ENCODE measurements at regions not wholly inside any gene's neighbourhood (a gene's known extent, or its start where the extent isn't known, plus 50 kb on each side); places are given as distances from the start of the nearest gene placed in this dataset.

- Histone ChIP-seq H3K36me3 (no peaks in the 10 kb centered on the region), H3K27me3 (peaks cover 0 to 37% of the 10 kb centered on the region in 2 donors), H3K4me3 (no peak overlapping the region), H3K9me3 (no peaks in the 10 kb centered on the region), H3K27ac (no peak overlapping the region), H3K4me1 (no peaks in the 10 kb centered on the region)
- DNase-seq (peak in 1 of 4 donors; percentile 73), ATAC-seq (no peak)
- intact Hi-C loops (cut with DNase I), result no loop called here
- TF ChIP-seq, protein P1, sequence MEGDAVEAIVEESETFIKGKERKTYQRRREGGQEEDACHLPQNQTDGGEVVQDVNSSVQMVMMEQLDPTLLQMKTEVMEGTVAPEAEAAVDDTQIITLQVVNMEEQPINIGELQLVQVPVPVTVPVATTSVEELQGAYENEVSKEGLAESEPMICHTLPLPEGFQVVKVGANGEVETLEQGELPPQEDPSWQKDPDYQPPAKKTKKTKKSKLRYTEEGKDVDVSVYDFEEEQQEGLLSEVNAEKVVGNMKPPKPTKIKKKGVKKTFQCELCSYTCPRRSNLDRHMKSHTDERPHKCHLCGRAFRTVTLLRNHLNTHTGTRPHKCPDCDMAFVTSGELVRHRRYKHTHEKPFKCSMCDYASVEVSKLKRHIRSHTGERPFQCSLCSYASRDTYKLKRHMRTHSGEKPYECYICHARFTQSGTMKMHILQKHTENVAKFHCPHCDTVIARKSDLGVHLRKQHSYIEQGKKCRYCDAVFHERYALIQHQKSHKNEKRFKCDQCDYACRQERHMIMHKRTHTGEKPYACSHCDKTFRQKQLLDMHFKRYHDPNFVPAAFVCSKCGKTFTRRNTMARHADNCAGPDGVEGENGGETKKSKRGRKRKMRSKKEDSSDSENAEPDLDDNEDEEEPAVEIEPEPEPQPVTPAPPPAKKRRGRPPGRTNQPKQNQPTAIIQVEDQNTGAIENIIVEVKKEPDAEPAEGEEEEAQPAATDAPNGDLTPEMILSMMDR (IDR thresholded peaks at IDR 0.05), result no peak
These were observed 165.8 kb downstream of the NUP210 start for GRCh38 chr3:13254028-13254951.

DNA sequence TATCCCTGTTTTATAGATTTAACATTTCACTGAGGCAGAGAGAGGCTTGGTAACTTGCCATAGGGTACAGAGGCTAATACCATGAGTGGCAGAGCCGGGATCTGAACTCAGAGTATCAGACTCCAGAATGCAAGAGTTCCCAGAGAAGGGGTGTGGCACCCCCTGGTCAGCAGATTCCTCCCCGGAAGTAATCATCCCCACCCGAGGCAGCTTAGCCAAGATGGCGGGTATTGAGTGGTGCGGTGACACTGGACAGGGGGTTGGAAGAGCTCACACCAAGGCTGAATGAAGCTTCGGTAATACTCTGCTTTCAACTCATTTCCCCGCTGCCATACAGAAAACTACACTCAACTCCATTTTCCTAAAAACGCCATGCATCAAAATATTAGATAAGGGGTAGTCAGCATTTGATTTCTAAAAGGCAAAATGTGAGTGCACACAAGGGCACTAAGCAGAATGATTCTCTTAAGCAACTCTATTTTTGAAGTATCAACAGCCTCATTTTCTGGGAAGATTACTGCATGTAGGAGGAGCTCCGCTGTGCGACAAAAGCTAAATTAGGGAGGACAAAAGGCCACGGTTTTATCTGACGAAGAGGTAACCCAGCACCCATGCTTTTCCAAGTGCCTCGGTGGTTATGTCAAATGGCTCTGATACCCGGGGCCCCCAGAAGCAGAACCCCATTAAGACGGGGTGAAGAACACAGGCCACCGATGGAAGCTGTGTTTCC is 166.7 kb downstream of the NUP210 start:
- DNase-seq, result no peak
- TF ChIP-seq, protein P1 (IDR thresholded peaks at IDR 0.05), result no peak
- no peak overlapping the region for H3K27ac ChIP-seq
- peaks cover 0 to 37% of the 10 kb centered on the region in 2 donors for H3K27me3 ChIP-seq
- no peaks in the 10 kb centered on the region for H3K9me3 ChIP-seq
- no peak overlapping the region for H3K4me3 ChIP-seq
- H3K4me1 ChIP-seq, result no peaks in the 10 kb centered on the region
- intact Hi-C loops (cut with DNase I), result no loop called here
- ATAC-seq, result no peak
- H3K36me3 ChIP-seq, result no peaks in the 10 kb centered on the region

GRCh38 chr3:13252207-13252606 is 167.9 kb downstream of the NUP210 start:
- H3K4me1 ChIP-seq, result no peaks in the 10 kb centered on the region
- H3K27me3 ChIP-seq, result peaks cover 0 to 35% of the 10 kb centered on the region in 2 donors
- intact Hi-C loops (cut with DNase I), result no loop called here
- no peak overlapping the region for H3K4me3 ChIP-seq
- ATAC-seq (no peak), DNase-seq (no peak)
- H3K9me3 ChIP-seq, result no peaks in the 10 kb centered on the region
- H3K36me3 ChIP-seq, result no peaks in the 10 kb centered on the region
- TF ChIP-seq, protein P1 (IDR thresholded peaks at IDR 0.05), result no peak
- no peak overlapping the region for H3K27ac ChIP-seq

GRCh38 chr3:13251166-13251903 is 168.8 kb downstream of the NUP210 start:
- Histone ChIP-seq H3K27ac (no peak overlapping the region), H3K4me3 (no peak overlapping the region), H3K36me3 (no peaks in the 10 kb centered on the region), H3K9me3 (no peaks in the 10 kb centered on the region), H3K4me1 (no peaks in the 10 kb centered on the region), H3K27me3 (peaks cover 0 to 26% of the 10 kb centered on the region in 2 donors)
- peak in 1 of 4 donors; percentile 26 for DNase-seq
- intact Hi-C loops (cut with DNase I), result no loop called here
- TF ChIP-seq, protein P1 (IDR thresholded peaks at IDR 0.05), result no peak
- ATAC-seq, result no peak
